GM12878 (cell line): ENCODE measurements at regions not wholly inside any gene's neighbourhood (a gene's known extent, or its start where the extent isn't known, plus 50 kb on each side); places are given as distances from the start of the nearest gene placed in this dataset.

Source experiments
- ATAC-seq: fragments of 200-7000 bp; cut with Tn5 transposase; 3 replicates; pipeline ENCODE4 v1.9.1; 2020; ENCODE audit warnings: mild to moderate bottlenecking, moderate library complexity
- BruUV-seq: library from RNA; stranded (reverse); fragments of 400-500 nt; replicated peaks from 2 replicates; lab custom pipeline; 2021; lab: Mats Ljungman, UMichigan
- CTCF ChIA-PET: fragments of 300-600 bp; sonication (Branson Sonifier 250); formaldehyde crosslinking; extraction: SDS; loops from one replicate; lab custom pipeline; 2021; ENCODE audit warnings: inconsistent platforms; lab: Yijun Ruan, JAX
- POLR2A ChIA-PET: fragments of 350-600 bp; formaldehyde crosslinking; extraction: SDS; loops from one replicate; lab custom pipeline; 2021; ENCODE audit warnings: inconsistent platforms; lab: Charles Lee
- RAD21 ChIA-PET: fragments of 300-600 bp; sonication (Branson Sonifier 250); formaldehyde crosslinking; loops from one replicate; lab custom pipeline; 2023; ENCODE audit warnings: antibody characterized with exemption; ENCODE audit not compliant: unreplicated experiment; lab: Charles Lee
- SMC1A ChIA-PET: fragments of 300-600 bp; sonication (Branson Sonifier 250); formaldehyde crosslinking; loops from one replicate; lab custom pipeline; 2023; ENCODE audit not compliant: unreplicated experiment, uncharacterized antibody; lab: Charles Lee
- DNase-seq: peaks from one replicate; pipeline ENCODE4 v3.0.0-alpha.2; 2011; ENCODE audit warnings: low read depth, low spot score
- FAIRE-seq: peaks from 3 replicates; lab custom pipeline; 2011; peaks lifted over from hg19 to GRCh38; lab: Jason Lieb, UNC
- H2AFZ ChIP-seq: 2 replicates; pipeline ENCODE4 v1.6.0; 2011; ENCODE audit warnings: low read depth, low read length, control low read depth; ENCODE audit not compliant: control insufficient read depth
- H3K27ac ChIP-seq: 2 replicates; pipeline ENCODE4 v1.5.1; 2011; ENCODE audit warnings: control low read depth; ENCODE audit not compliant: control insufficient read depth, insufficient read depth
- H3K27me3 ChIP-seq, 2 experiments: replicated peaks in 1 of 2; 2 replicates each; pipeline versions ENCODE4 v1.6.0 to v1.6.1; 2011; ENCODE audit warnings: low read length in 1 of 2; ENCODE audit not compliant: control insufficient read depth in 2 of 2, insufficient read depth in 2 of 2
- H3K36me3 ChIP-seq, 2 experiments: 2 replicates each; pipeline ENCODE4 v1.5.1; 2011; ENCODE audit warnings: low read length in 1 of 2; ENCODE audit not compliant: control insufficient read depth in 2 of 2, insufficient read depth in 2 of 2
- H3K4me1 ChIP-seq: 2 replicates; pipeline ENCODE4 v1.6.1; 2011; ENCODE audit warnings: mild to moderate bottlenecking, low read length, moderate library complexity, mixed read lengths; ENCODE audit not compliant: control insufficient read depth, insufficient read depth
- H3K4me2 ChIP-seq: 2 replicates; pipeline ENCODE4 v1.6.0; 2011; ENCODE audit warnings: control low read depth; ENCODE audit not compliant: control insufficient read depth, insufficient read depth
- H3K4me3 ChIP-seq: fragments of 200-600 bp; sonication (generic); 2 replicates; pipeline ENCODE4 v1.5.1; 2016
- H3K79me2 ChIP-seq: 2 replicates; pipeline ENCODE4 v1.6.0; 2011; ENCODE audit warnings: low read length; ENCODE audit not compliant: control insufficient read depth, insufficient read depth
- H3K9ac ChIP-seq: 2 replicates; pipeline ENCODE4 v1.8.0; 2011; ENCODE audit warnings: low read length, control low read depth, mixed read lengths; ENCODE audit not compliant: control insufficient read depth, insufficient read depth
- H3K9me3 ChIP-seq: replicated peaks from 3 replicates; pipeline ENCODE4 v1.5.1; 2011; ENCODE audit warnings: mild to moderate bottlenecking, low read length; ENCODE audit not compliant: control insufficient read depth, insufficient read depth
- H4K20me1 ChIP-seq: 2 replicates; pipeline ENCODE4 v1.6.0; 2011; ENCODE audit not compliant: control insufficient read depth, insufficient read depth
- ASH2L ChIP-seq: fragments of 300-600, 200-600 bp; sonication (generic); IDR thresholded peaks from 2 replicates; pipeline ENCODE4 v1.6.1; 2017; ENCODE audit warnings: low read depth, mild to moderate bottlenecking, borderline replicate concordance
- ATF7 ChIP-seq: fragments of 450-650 bp; IDR thresholded peaks from 2 replicates; pipeline ENCODE4 v1.6.1; 2016; ENCODE audit warnings: low read depth, mild to moderate bottlenecking
- CREM ChIP-seq: IDR thresholded peaks from 2 replicates; pipeline ENCODE4 v1.6.1; 2014; ENCODE audit warnings: antibody characterized with exemption, low read depth
- EGR1 ChIP-seq, 2 experiments: IDR thresholded peaks; 1 replicate in 1 of 2; 2 replicates in 1 of 2; pipeline ENCODE4 v1.6.1; 2011 to 2012; ENCODE audit warnings: low read depth in 2 of 2, low read length in 2 of 2, borderline replicate concordance in 1 of 2, mild to moderate bottlenecking in 1 of 2, moderate library complexity in 1 of 2
- ESRRA ChIP-seq: IDR thresholded peaks from 2 replicates; pipeline ENCODE4 v1.6.1; 2012; ENCODE audit warnings: mild to moderate bottlenecking, low read length, improper control_type of control experiment
- JUNB ChIP-seq: IDR thresholded peaks from 2 replicates; pipeline ENCODE4 v1.6.1; 2016; ENCODE audit warnings: antibody characterized with exemption, mild to moderate bottlenecking
- KDM1A ChIP-seq: fragments of 200-600 bp; sonication (generic); IDR thresholded peaks from 2 replicates; pipeline ENCODE4 v1.6.1; 2016; ENCODE audit warnings: borderline replicate concordance
- KLF5 ChIP-seq: fragments of 450-650 bp; IDR thresholded peaks from 2 replicates; pipeline ENCODE4 v1.6.1; 2014; ENCODE audit warnings: mild to moderate bottlenecking; ENCODE audit not compliant: partially characterized antibody
- MTA3 ChIP-seq: IDR thresholded peaks from 2 replicates; pipeline ENCODE4 v1.6.1; 2012; ENCODE audit warnings: low read length, inconsistent platforms, borderline replicate concordance
- NFIC ChIP-seq: IDR thresholded peaks from 2 replicates; pipeline ENCODE4 v1.6.1; 2012; ENCODE audit warnings: low read depth, mild to moderate bottlenecking, inconsistent platforms, low read length, moderate library complexity
- NFYB ChIP-seq: IDR thresholded peaks from 2 replicates; pipeline ENCODE4 v1.6.1; 2011; ENCODE audit warnings: low read depth, mild to moderate bottlenecking, low read length, improper control_type of control experiment, moderate library complexity; ENCODE audit not compliant: insufficient read depth
- NRF1 ChIP-seq: conservative IDR thresholded peaks from 2 replicates; pipeline ENCODE4 v1.6.1; 2011; ENCODE audit warnings: mild to moderate bottlenecking, low read depth, low read length, improper control_type of control experiment
- RFX5 ChIP-seq: IDR thresholded peaks from 2 replicates; pipeline ENCODE4 v1.6.1; 2011; ENCODE audit warnings: low read depth, low read length, improper control_type of control experiment
- SIN3A ChIP-seq: IDR thresholded peaks from 2 replicates; pipeline ENCODE4 v1.6.1; 2012; ENCODE audit warnings: low read depth, low read length, improper control_type of control experiment
- SREBF2 ChIP-seq: IDR thresholded peaks from 2 replicates; pipeline ENCODE4 v1.6.1; 2012; ENCODE audit warnings: mild to moderate bottlenecking, low read length
- SUPT20H ChIP-seq: IDR thresholded peaks from 2 replicates; pipeline ENCODE4 v1.6.1; 2011; ENCODE audit warnings: low read depth, mild to moderate bottlenecking, low read length, moderate library complexity, borderline replicate concordance; ENCODE audit not compliant: control insufficient read depth
- TCF12 ChIP-seq: IDR thresholded peaks from 2 replicates; pipeline ENCODE4 v1.6.1; 2011; ENCODE audit warnings: low read depth, mild to moderate bottlenecking, low read length
- WGBS: methylation state at CpG from one replicate; pipeline ENCODE4 v1.1.6; 2016; ENCODE audit warnings: low lambda C conversion rate; ENCODE audit not compliant: insufficient replicate concordance, insufficient coverage; ENCODE audit errors: missing lambda C conversion rate; 5-methylcytosine and 5-hydroxymethylcytosine counted together
- in situ Hi-C: fragments of 300-500 bp; cut with MboI; formaldehyde crosslinking; loops from 9 replicates; pipeline ENCODE4 v1.14.3; 2018; ENCODE audit warnings: mixed read lengths
- intact Hi-C: fragments of 100-400 bp; cut with micrococcal nuclease; formaldehyde crosslinking; loops from one replicate; pipeline ENCODE4 v1.14.2; 2022; ENCODE audit not compliant: unreplicated experiment
- TF ChIP-seq, protein P1 (sequence below), 3 experiments: IDR thresholded peaks in 2 of 3; conservative IDR thresholded peaks in 1 of 3; 2 replicates each; pipeline ENCODE4 v1.5.1; 2011; ENCODE audit warnings: low read depth in 3 of 3, low read length in 3 of 3, mild to moderate bottlenecking in 3 of 3, control low read depth in 2 of 3, moderate library complexity in 2 of 3, inconsistent platforms in 1 of 3, mixed read lengths in 1 of 3; ENCODE audit not compliant: control insufficient read depth in 2 of 3, insufficient read depth in 1 of 3; ENCODE audit errors: extremely low read depth in 1 of 3
- TF ChIP-seq, protein P2 (sequence below): fragments of 450-650 bp; IDR thresholded peaks from 2 replicates; pipeline ENCODE4 v1.6.1; 2016; ENCODE audit warnings: mild to moderate bottlenecking, moderate library complexity, borderline replicate concordance

DNA sequence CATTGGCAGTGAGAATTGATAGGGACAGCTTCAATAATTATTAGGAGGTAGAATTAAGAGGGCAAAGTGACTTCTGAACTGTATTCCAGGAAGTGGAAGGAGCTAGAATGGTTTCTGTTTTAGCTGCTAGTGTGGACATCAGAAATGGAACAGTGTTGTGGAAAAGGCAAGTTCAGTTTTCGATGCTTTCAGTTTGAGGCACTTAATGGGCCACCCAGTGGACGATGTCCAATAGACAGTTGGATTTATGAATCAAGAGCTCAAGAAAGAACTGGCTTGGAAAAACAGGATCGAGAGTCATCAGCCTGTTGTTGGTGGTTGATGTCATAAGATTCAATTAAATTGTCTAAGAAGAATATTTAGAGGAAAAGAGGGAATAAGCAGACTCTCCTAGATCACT, 136.3 kb downstream of the DYRK2 start:
- Histone ChIP-seq H3K4me1 (peaks cover 5% of the 10 kb centered on the region; the same call in 1 of the 2 replicates), H3K27me3 (no peaks in the 10 kb centered on the region), H3K36me3 (no peaks in the 10 kb centered on the region), H4K20me1 (no peaks in the 10 kb centered on the region), H3K4me3 (no peak overlapping the region), H3K79me2 (no peaks in the 10 kb centered on the region), H3K9ac (no peak overlapping the region), H2AFZ (no peak overlapping the region), H3K4me2 (no peak overlapping the region), H3K9me3 (no peaks in the 10 kb centered on the region), H3K27ac (no peak overlapping the region)
- in situ Hi-C loops (no loop called here), intact Hi-C loops (no loop called here)
- WGBS, result 61% methylated on average over 3 of the region's 3 CpGs
- DNase-seq (no peak), FAIRE-seq (no peak), ATAC-seq (no peak)
- RAD21 ChIA-PET, result no interaction called here
- BruUV-seq, result no TSS peak
- CTCF ChIA-PET, result no interaction called here
- TF ChIP-seq NFYB (no peak), KLF5 (no peak), RFX5 (no peak), NRF1 (no peak), ESRRA (no peak), ASH2L (no peak), MTA3 (no peak), SIN3A (no peak), JUNB (no peak), SREBF2 (no peak), EGR1 (IDR thresholded peaks at IDR 0.05; ENCODE audit: borderline replicate concordance in 1 of 2, low read depth in 2 of 2, low read length in 2 of 2) (no peak), SUPT20H (no peak), CREM (no peak), KDM1A (no peak), ATF7 (no peak), NFIC (no peak), TCF12 (no peak)
- TF ChIP-seq, protein P1, sequence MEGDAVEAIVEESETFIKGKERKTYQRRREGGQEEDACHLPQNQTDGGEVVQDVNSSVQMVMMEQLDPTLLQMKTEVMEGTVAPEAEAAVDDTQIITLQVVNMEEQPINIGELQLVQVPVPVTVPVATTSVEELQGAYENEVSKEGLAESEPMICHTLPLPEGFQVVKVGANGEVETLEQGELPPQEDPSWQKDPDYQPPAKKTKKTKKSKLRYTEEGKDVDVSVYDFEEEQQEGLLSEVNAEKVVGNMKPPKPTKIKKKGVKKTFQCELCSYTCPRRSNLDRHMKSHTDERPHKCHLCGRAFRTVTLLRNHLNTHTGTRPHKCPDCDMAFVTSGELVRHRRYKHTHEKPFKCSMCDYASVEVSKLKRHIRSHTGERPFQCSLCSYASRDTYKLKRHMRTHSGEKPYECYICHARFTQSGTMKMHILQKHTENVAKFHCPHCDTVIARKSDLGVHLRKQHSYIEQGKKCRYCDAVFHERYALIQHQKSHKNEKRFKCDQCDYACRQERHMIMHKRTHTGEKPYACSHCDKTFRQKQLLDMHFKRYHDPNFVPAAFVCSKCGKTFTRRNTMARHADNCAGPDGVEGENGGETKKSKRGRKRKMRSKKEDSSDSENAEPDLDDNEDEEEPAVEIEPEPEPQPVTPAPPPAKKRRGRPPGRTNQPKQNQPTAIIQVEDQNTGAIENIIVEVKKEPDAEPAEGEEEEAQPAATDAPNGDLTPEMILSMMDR (IDR thresholded peaks at IDR 0.05 in 2 of 3, conservative IDR thresholded peaks at IDR 0.05 in 1 of 3; ENCODE audit: control insufficient read depth in 2 of 3, extremely low read depth in 1 of 3, insufficient read depth in 1 of 3, low read depth in 3 of 3, low read length in 3 of 3), result no peak
- TF ChIP-seq, protein P2, sequence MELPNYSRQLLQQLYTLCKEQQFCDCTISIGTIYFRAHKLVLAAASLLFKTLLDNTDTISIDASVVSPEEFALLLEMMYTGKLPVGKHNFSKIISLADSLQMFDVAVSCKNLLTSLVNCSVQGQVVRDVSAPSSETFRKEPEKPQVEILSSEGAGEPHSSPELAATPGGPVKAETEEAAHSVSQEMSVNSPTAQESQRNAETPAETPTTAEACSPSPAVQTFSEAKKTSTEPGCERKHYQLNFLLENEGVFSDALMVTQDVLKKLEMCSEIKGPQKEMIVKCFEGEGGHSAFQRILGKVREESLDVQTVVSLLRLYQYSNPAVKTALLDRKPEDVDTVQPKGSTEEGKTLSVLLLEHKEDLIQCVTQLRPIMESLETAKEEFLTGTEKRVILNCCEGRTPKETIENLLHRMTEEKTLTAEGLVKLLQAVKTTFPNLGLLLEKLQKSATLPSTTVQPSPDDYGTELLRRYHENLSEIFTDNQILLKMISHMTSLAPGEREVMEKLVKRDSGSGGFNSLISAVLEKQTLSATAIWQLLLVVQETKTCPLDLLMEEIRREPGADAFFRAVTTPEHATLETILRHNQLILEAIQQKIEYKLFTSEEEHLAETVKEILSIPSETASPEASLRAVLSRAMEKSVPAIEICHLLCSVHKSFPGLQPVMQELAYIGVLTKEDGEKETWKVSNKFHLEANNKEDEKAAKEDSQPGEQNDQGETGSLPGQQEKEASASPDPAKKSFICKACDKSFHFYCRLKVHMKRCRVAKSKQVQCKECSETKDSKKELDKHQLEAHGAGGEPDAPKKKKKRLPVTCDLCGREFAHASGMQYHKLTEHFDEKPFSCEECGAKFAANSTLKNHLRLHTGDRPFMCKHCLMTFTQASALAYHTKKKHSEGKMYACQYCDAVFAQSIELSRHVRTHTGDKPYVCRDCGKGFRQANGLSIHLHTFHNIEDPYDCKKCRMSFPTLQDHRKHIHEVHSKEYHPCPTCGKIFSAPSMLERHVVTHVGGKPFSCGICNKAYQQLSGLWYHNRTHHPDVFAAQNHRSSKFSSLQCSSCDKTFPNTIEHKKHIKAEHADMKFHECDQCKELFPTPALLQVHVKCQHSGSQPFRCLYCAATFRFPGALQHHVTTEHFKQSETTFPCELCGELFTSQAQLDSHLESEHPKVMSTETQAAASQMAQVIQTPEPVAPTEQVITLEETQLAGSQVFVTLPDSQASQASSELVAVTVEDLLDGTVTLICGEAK, result no peak
- POLR2A ChIA-PET, result interaction anchor here (1.1 kb wide), 1 partner anchor 9 kb away, joined by 3 read pairs; no protein-coding TSS in a partner anchor
- SMC1A ChIA-PET, result interaction anchor here (1.5 kb wide), 1 partner anchor 44 kb away, joined by 3 read pairs; no protein-coding TSS in a partner anchor
